HG03095 (cell line): ENCODE measurements at regions not wholly inside any gene's neighbourhood (a gene's known extent, or its start where the extent isn't known, plus 50 kb on each side); places are given as distances from the start of the nearest gene placed in this dataset.

Source experiments
- ATAC-seq: cut with Tn5 transposase; IDR thresholded peaks from one replicate; pipeline ENCODE4 v1.9.1; 2021; ENCODE audit warnings: moderate library complexity; ENCODE audit not compliant: unreplicated experiment

- no peak for ATAC-seq
Observed at GRCh38 chr18:24663026-24663425, 202.6 kb downstream of the HRH4 start.

GRCh38 chr18:24669015-24669414 lies 208.6 kb downstream of the HRH4 start:
- no peak for ATAC-seq

GRCh38 chr18:24669502-24669901 lies 209.1 kb downstream of the HRH4 start:
- no peak for ATAC-seq

GRCh38 chr18:24672165-24672941 lies 211.9 kb downstream of the HRH4 start:
- no peak for ATAC-seq

- ATAC-seq, result no peak
Observed at GRCh38 chr18:24674200-24674599, 213.8 kb downstream of the HRH4 start.

GRCh38 chr18:24674605-24675004 lies 214.2 kb downstream of the HRH4 start:
- ATAC-seq, result no peak

- no peak for ATAC-seq
Observed at GRCh38 chr18:24677011-24677410, 216.6 kb downstream of the HRH4 start.

GRCh38 chr18:24678107-24678506 lies 217.7 kb downstream of the HRH4 start:
- ATAC-seq, result no peak

- no peak for ATAC-seq
Observed at GRCh38 chr18:24678626-24679025, 218.2 kb downstream of the HRH4 start.

GRCh38 chr18:24679062-24679461 lies 218.6 kb downstream of the HRH4 start:
- no peak for ATAC-seq

- no peak for ATAC-seq
Observed at GRCh38 chr18:24683925-24684324, 223.5 kb downstream of the HRH4 start.

GRCh38 chr18:24685254-24685959 lies 225.0 kb downstream of the HRH4 start:
- no peak for ATAC-seq

- no peak for ATAC-seq
Observed at GRCh38 chr18:24695168-24695567, 234.7 kb downstream of the HRH4 start.

GRCh38 chr18:24702001-24702515 lies 241.6 kb downstream of the HRH4 start:
- ATAC-seq, result no peak

GRCh38 chr18:24703316-24703715 lies 242.9 kb downstream of the HRH4 start:
- ATAC-seq, result no peak

GRCh38 chr18:24704946-24705630 lies 244.7 kb downstream of the HRH4 start:
- no peak for ATAC-seq

- no peak for ATAC-seq
Observed at GRCh38 chr18:24710474-24710873, 250.0 kb downstream of the HRH4 start.

GRCh38 chr18:24719791-24720190 lies 259.4 kb downstream of the HRH4 start:
- ATAC-seq, result no peak

- ATAC-seq, result no peak
Observed at GRCh38 chr18:24721388-24721787, 261.0 kb downstream of the HRH4 start.

GRCh38 chr18:24725644-24726415 lies 265.4 kb downstream of the HRH4 start:
- ATAC-seq, result no peak
